WI38 (cell line): ENCODE measurements at regions not wholly inside any gene's neighbourhood (a gene's known extent, or its start where the extent isn't known, plus 50 kb on each side); places are given as distances from the start of the nearest gene placed in this dataset.

ENCODE experiments used
- H3K4me3 ChIP-seq: 2 replicates; pipeline ENCODE4 v1.5.1; 2011; ENCODE audit warnings: low read depth, mild to moderate bottlenecking, control low read depth, low read length
- TF ChIP-seq, protein P1 (sequence below): IDR thresholded peaks from 2 replicates; pipeline ENCODE4 v1.5.1; 2012; ENCODE audit warnings: low read depth, mild to moderate bottlenecking, control low read depth, low read length

DNA sequence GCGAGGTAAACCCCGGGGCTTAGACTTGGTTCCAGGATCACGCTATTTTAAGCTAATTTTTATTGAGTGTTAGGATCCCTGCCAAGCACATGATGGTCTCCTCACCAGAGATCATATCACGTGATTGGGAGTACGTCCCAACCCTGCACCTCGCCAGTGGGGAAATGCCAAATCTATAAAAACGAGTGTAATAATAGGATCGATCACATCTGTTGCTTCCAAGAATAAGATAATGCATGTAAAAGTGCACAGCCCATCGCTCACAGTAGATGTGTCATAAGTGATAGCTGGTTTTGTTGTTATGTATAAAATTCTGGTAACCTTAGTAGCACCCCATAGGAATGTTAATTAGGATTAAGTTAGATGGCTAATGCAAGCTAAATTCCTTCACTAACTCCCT is 581.0 kb upstream of the TMEM132C start:
- no peak overlapping the region for H3K4me3 ChIP-seq
- TF ChIP-seq, protein P1, sequence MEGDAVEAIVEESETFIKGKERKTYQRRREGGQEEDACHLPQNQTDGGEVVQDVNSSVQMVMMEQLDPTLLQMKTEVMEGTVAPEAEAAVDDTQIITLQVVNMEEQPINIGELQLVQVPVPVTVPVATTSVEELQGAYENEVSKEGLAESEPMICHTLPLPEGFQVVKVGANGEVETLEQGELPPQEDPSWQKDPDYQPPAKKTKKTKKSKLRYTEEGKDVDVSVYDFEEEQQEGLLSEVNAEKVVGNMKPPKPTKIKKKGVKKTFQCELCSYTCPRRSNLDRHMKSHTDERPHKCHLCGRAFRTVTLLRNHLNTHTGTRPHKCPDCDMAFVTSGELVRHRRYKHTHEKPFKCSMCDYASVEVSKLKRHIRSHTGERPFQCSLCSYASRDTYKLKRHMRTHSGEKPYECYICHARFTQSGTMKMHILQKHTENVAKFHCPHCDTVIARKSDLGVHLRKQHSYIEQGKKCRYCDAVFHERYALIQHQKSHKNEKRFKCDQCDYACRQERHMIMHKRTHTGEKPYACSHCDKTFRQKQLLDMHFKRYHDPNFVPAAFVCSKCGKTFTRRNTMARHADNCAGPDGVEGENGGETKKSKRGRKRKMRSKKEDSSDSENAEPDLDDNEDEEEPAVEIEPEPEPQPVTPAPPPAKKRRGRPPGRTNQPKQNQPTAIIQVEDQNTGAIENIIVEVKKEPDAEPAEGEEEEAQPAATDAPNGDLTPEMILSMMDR: no peak

DNA sequence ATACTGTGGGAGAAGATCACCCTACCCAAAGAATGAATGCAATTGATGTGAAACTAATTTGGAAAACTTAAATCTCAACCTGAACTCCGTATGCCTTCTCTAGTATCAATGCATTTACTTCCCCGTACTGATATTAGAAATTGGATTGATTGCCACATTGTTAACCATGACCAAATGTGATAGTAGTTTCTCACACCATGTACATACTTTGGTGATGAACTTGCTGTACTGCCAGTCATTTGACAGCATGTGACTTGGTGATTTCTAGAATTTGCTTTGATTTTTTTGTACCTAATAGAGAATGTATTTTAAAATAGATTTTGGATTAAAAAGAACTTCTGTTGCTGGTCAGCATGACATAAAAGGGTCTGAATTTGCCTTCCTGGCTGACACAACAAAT is 579.8 kb upstream of the TMEM132C start:
- H3K4me3 ChIP-seq: no peak overlapping the region
- TF ChIP-seq, protein P1: no peak

DNA sequence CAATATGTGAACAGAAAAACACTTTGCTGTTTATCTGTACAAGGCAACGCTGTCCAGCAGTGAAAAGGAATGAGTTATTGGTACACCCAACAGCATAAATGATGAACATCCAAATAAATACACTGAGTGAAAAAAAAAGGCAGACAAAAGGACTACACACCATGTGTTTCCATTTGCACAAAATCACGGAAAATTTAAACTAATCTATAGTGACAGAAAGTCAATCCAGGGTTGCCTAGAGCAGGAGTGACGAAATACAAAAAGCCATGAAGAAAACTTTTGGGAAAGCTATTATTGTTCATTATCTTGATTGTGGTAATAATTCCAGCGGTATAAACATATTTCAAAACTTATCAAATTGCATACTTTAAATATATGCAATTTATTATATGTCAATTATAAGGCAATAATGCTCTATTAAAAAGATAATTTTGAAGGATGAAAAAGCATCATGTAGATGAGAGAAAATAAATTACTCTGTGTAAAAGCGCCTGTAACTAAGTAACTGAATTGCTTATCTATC is 578.0 kb upstream of the TMEM132C start:
- no peak overlapping the region for H3K4me3 ChIP-seq
- TF ChIP-seq, protein P1: no peak

DNA sequence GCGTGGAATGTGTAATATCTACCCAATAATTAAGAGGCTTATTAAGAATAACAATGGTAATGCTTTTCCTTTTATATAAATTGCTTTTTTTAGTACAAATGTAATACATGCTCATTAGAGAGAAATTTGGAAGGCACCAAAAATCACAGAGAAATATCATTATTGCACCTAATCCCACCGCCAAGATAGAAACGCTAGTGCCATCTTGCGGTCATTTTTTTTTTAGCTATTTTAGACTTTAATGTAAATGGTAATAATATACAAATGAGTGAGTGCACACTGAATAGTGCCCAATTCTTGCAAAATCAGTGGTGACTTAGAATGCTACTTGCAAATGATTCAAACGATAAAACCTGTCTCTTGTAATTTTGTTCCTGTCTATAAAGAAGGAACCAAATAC is 576.8 kb upstream of the TMEM132C start:
- no peak overlapping the region for H3K4me3 ChIP-seq
- TF ChIP-seq, protein P1: no peak

DNA sequence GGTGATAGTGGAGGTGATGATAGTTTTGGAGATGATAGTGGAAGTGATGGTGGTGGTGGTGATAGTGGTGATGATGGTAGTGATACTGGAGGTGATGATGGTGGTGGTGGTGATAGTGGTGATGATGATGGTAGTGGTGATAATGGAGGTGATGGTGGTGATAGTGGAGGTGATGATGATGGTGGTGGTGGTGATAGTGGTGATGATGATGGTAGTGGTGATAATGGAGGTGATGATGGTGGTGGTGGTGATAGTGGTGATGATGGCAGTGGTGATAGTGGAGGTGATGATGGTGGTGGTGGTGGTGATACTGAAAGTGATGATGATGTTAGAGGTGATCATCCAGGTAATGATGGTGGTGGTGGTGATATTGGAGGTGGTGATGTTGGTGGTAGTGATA is 570.0 kb upstream of the TMEM132C start:
- H3K4me3 ChIP-seq: no peak overlapping the region
- TF ChIP-seq, protein P1: no peak

DNA sequence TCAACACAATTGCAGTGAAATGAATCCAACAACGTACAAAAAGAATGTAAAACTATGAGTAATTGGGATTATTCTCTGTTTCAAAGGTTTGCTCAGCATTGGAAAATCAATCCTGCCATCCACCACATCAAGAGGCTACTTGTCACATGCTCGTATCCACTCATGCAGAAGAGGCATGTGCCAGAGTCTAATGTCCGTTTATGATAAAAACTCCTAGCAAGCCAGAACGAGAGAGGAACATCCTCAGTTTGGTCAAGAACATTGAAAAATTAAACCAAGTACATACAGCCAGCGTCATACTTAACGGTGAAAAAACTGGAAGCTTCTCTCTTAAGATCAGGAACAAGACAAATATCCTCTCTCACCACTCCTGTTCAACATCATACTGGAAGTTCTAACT is 563.9 kb upstream of the TMEM132C start:
- TF ChIP-seq, protein P1: no peak

DNA sequence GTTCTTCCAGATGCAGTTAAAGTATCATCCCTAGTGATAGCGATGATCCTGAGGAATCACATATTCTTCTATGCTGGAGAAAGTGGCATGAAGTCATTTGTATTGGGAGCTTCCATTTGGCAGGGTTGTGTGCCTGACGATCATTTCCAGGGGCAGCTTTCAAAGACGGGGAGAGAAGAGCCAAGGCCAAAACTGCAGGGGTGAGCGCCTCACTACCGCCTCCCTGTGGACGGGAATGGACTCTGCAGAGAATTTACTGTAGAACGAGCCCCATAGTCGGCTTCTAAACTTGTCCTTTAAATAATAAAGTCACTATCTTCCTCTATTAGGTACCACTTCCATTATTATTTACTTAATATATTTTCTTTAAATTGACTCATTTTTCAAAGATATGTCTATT is 555.9 kb upstream of the TMEM132C start:
- no peak overlapping the region for H3K4me3 ChIP-seq
- TF ChIP-seq, protein P1: peak; percentile 53

More for the DNA sequence above, 563.9 kb upstream of the TMEM132C start:
- H3K4me3 ChIP-seq: no peak overlapping the region
